OCI-LY3 (cell line): ENCODE measurements at regions not wholly inside any gene's neighbourhood (a gene's known extent, or its start where the extent isn't known, plus 50 kb on each side); places are given as distances from the start of the nearest gene placed in this dataset.

Source experiments
- H2AFZ ChIP-seq: fragments of 200-600, 300-600 bp; shearing (Covaris generic); 2 replicates; pipeline ENCODE4 v1.6.0; 2014; ENCODE audit warnings: antibody characterized with exemption, low read depth, low read length
- H3K27ac ChIP-seq: fragments of 200-600, 300-600 bp; sonication (generic); 2 replicates; pipeline ENCODE4 v1.5.1; 2014; ENCODE audit warnings: mild to moderate bottlenecking, low read length, moderate library complexity, mixed read lengths
- H3K27me3 ChIP-seq: fragments of 200-600, 300-600 bp; sonication (generic); 2 replicates; pipeline ENCODE4 v1.6.1; 2014; ENCODE audit warnings: low read depth, low read length, mixed read lengths
- H3K36me3 ChIP-seq: fragments of 200-600, 300-600 bp; sonication (generic); replicated peaks from 2 replicates; pipeline ENCODE3; 2014; ENCODE audit warnings: low read depth, low read length, mixed read lengths
- H3K4me1 ChIP-seq: fragments of 300-600, 200-600 bp; sonication (generic); 2 replicates; pipeline ENCODE4 v1.6.1; 2014; ENCODE audit warnings: low read length, mixed read lengths
- H3K4me2 ChIP-seq: fragments of 200-600, 300-600 bp; sonication (generic); 2 replicates; pipeline ENCODE4 v1.6.1; 2014; ENCODE audit warnings: low read length, mixed read lengths
- H3K4me3 ChIP-seq: fragments of 300-600, 200-600 bp; sonication (generic); 2 replicates; pipeline ENCODE4 v1.5.1; 2014; ENCODE audit warnings: antibody characterized with exemption, mild to moderate bottlenecking, low read length, moderate library complexity
- H3K79me2 ChIP-seq: fragments of 300-600, 200-600 bp; shearing (Covaris generic); 2 replicates; pipeline ENCODE4 v1.6.1; 2014; ENCODE audit warnings: mild to moderate bottlenecking, low read length, mixed read lengths
- H3K9ac ChIP-seq: fragments of 300-600, 200-600 bp; shearing (Covaris generic); 2 replicates; pipeline ENCODE4 v1.6.0; 2014; ENCODE audit warnings: mild to moderate bottlenecking, low read length, moderate library complexity
- H3K9me3 ChIP-seq: fragments of 200-600, 300-600 bp; shearing (Covaris generic); 2 replicates; pipeline ENCODE4 v1.6.1; 2014; ENCODE audit warnings: low read length, mixed read lengths; ENCODE audit not compliant: insufficient read depth
- H4K20me1 ChIP-seq: fragments of 200-600, 300-600 bp; sonication (generic); 2 replicates; pipeline ENCODE4 v1.6.1; 2016; ENCODE audit warnings: low read length, mixed read lengths; ENCODE audit not compliant: insufficient read depth
- CTCF ChIP-seq: fragments of 200-600, 300-600 bp; sonication (generic); IDR thresholded peaks from 2 replicates; pipeline ENCODE4 v1.5.1; 2014; ENCODE audit warnings: antibody characterized with exemption, low read length, low read depth
- EZH2phosphoT487 ChIP-seq: fragments of 200-600 bp; shearing (Covaris generic); IDR thresholded peaks from 2 replicates; pipeline ENCODE4 v1.6.1; 2018; ENCODE audit warnings: antibody characterized with exemption, mixed run types, low read depth

GRCh38 chr10:78910021-78910420 is 158.7 kb upstream of the ZMIZ1 start:
- Histone ChIP-seq H3K4me1 (peaks cover 29% of the 10 kb centered on the region), H3K27me3 (no peaks in the 10 kb centered on the region), H3K9me3 (no peaks in the 10 kb centered on the region), H3K4me2 (no peak overlapping the region), H3K79me2 (no peaks in the 10 kb centered on the region), H3K4me3 (no peak overlapping the region), H4K20me1 (peaks cover 6% of the 10 kb centered on the region; the same call in 1 of the 2 replicates), H3K36me3 (no peaks in the 10 kb centered on the region), H2AFZ (no peak overlapping the region), H3K9ac (no peak overlapping the region), H3K27ac (no peak overlapping the region)
- TF ChIP-seq EZH2phosphoT487 = no peak
- TF ChIP-seq CTCF = no peak

- Histone ChIP-seq H3K27me3 (no peaks in the 10 kb centered on the region), H3K27ac (no peak overlapping the region), H4K20me1 (peaks cover 6% of the 10 kb centered on the region; the same call in 1 of the 2 replicates), H2AFZ (no peak overlapping the region), H3K36me3 (no peaks in the 10 kb centered on the region), H3K4me3 (no peak overlapping the region), H3K9ac (no peak overlapping the region), H3K9me3 (no peaks in the 10 kb centered on the region), H3K4me2 (no peak overlapping the region), H3K79me2 (no peaks in the 10 kb centered on the region), H3K4me1 (peaks cover 34% of the 10 kb centered on the region)
- TF ChIP-seq EZH2phosphoT487 (no peak), CTCF (no peak)
Measured at GRCh38 chr10:78910476-78910875, 158.3 kb upstream of the ZMIZ1 start.

- Histone ChIP-seq H4K20me1 (peaks cover 6% of the 10 kb centered on the region; the same call in 1 of the 2 replicates), H3K4me3 (no peak overlapping the region), H2AFZ (no peak overlapping the region), H3K79me2 (no peaks in the 10 kb centered on the region), H3K36me3 (no peaks in the 10 kb centered on the region), H3K9me3 (no peaks in the 10 kb centered on the region), H3K27ac (no peak overlapping the region), H3K4me1 (peaks cover 38% of the 10 kb centered on the region), H3K4me2 (no peak overlapping the region), H3K9ac (no peak overlapping the region), H3K27me3 (0 out of 2 replicates have a peak, but pooled peaks cover under 1% of the 10 kb centered on the region)
- TF ChIP-seq EZH2phosphoT487 (no peak), CTCF (no peak)
Measured at GRCh38 chr10:78910886-78911285, 157.9 kb upstream of the ZMIZ1 start.

GRCh38 chr10:78911533-78912340 is 157.0 kb upstream of the ZMIZ1 start:
- Histone ChIP-seq H3K27ac (no peak overlapping the region), H3K4me2 (no peak overlapping the region), H3K9me3 (no peaks in the 10 kb centered on the region), H3K4me1 (peaks cover 47% of the 10 kb centered on the region), H3K79me2 (no peaks in the 10 kb centered on the region), H3K9ac (no peak overlapping the region), H3K27me3 (peaks cover 9% of the 10 kb centered on the region), H2AFZ (no peak overlapping the region), H3K4me3 (no peak overlapping the region), H3K36me3 (no peaks in the 10 kb centered on the region), H4K20me1 (peaks cover 6% of the 10 kb centered on the region; the same call in 1 of the 2 replicates)
- TF ChIP-seq CTCF (no peak), EZH2phosphoT487 (no peak)
